ENCODE measurements at regions not wholly inside any gene's neighbourhood (a gene's known extent, or its start where the extent isn't known, plus 50 kb on each side); places are given as distances from the start of the nearest gene placed in this dataset.

DNA sequence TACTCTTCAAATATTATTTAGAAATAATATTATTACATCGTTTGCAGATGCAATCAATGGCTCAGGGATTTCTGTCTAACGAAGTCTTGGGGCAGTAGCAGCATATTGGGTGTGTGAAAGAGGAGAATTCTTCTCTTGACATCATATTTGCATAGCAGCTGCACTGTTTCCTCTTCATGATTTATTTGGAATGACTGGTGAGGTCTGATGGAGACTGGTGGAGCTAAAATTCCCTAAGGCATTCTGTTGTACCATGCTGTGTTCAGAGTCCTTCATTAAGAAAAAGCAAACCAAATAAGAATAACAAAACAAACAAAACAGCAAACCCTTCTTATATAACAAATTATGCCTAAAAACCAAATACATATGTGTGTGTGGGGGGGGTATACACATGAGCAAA, 177.6 kb downstream of the DIRAS2 start:
- H3K9me2 ChIP-seq (replicated peaks; ENCODE audit: insufficient read depth, low read length): no peaks in the 10 kb centered on the region
- no peak overlapping the region for H3K4me3 ChIP-seq (ENCODE audit: low read length)
- H3K79me2 ChIP-seq (ENCODE audit: low read length): no peaks in the 10 kb centered on the region
- H3F3A ChIP-seq (ENCODE audit: insufficient read depth, low read length): no peaks in the 10 kb centered on the region
- no peak overlapping the region for H3K9ac ChIP-seq (ENCODE audit: low read length)
- peaks cover 6% of the 10 kb centered on the region for H3K4me1 ChIP-seq (ENCODE audit: low read length)
- no peaks in the 10 kb centered on the region for H3K27me3 ChIP-seq (replicated peaks; ENCODE audit: insufficient read depth, low read length)
- H3K4me2 ChIP-seq (ENCODE audit: low read depth, low read length): no peak overlapping the region
- H3K27ac ChIP-seq (ENCODE audit: low read length): no peak overlapping the region
- no peak for DNase-seq
- H3K36me3 ChIP-seq (replicated peaks; ENCODE audit: insufficient read depth, low read length): no peaks in the 10 kb centered on the region
- H4K20me1 ChIP-seq (ENCODE audit: insufficient read depth, low read length): no peaks in the 10 kb centered on the region
- TF ChIP-seq, protein P1, sequence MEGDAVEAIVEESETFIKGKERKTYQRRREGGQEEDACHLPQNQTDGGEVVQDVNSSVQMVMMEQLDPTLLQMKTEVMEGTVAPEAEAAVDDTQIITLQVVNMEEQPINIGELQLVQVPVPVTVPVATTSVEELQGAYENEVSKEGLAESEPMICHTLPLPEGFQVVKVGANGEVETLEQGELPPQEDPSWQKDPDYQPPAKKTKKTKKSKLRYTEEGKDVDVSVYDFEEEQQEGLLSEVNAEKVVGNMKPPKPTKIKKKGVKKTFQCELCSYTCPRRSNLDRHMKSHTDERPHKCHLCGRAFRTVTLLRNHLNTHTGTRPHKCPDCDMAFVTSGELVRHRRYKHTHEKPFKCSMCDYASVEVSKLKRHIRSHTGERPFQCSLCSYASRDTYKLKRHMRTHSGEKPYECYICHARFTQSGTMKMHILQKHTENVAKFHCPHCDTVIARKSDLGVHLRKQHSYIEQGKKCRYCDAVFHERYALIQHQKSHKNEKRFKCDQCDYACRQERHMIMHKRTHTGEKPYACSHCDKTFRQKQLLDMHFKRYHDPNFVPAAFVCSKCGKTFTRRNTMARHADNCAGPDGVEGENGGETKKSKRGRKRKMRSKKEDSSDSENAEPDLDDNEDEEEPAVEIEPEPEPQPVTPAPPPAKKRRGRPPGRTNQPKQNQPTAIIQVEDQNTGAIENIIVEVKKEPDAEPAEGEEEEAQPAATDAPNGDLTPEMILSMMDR (IDR thresholded peaks at IDR 0.05; ENCODE audit: low read length): no peak
- TF ChIP-seq EZH2phosphoT487 (IDR thresholded peaks at IDR 0.05; ENCODE audit: low read length) (no peak), EZH2 (optimal IDR thresholded peaks at IDR 0.05; ENCODE audit: low read depth, low read length) (no peak)
- H2AFZ ChIP-seq (ENCODE audit: low read length): no peak overlapping the region
- H3K9me3 ChIP-seq (replicated peaks; ENCODE audit: insufficient read depth, low read length): no peaks in the 10 kb centered on the region

DNA sequence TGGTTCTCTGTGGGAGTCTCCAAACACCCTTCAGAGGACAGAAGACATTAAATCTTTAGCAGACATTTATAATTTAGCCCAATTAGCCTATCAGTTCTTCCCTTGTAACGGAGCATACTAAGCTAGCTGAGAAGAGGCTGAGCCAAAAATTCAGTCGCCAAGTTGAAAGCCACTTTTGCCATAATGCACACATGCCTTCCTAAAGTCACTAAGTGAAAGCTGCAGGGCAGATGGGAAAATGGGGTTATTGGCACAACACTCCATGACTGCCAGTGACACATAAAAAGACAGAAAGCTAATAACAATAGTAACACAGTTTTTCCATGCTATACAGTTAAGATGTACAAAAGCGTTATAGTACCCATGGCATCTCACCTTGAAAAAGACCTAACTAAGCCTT, 176.2 kb downstream of the DIRAS2 start:
- Histone ChIP-seq H4K20me1 (ENCODE audit: insufficient read depth, low read length) (no peaks in the 10 kb centered on the region), H2AFZ (ENCODE audit: low read length) (no peak overlapping the region), H3K4me2 (ENCODE audit: low read depth, low read length) (no peak overlapping the region), H3K9ac (ENCODE audit: low read length) (no peak overlapping the region), H3K36me3 (replicated peaks; ENCODE audit: insufficient read depth, low read length) (no peaks in the 10 kb centered on the region), H3K79me2 (ENCODE audit: low read length) (no peaks in the 10 kb centered on the region), H3K27me3 (replicated peaks; ENCODE audit: insufficient read depth, low read length) (no peaks in the 10 kb centered on the region), H3K4me3 (ENCODE audit: low read length) (no peak overlapping the region), H3K27ac (ENCODE audit: low read length) (no peak overlapping the region), H3K9me2 (replicated peaks; ENCODE audit: insufficient read depth, low read length) (no peaks in the 10 kb centered on the region), H3F3A (ENCODE audit: insufficient read depth, low read length) (no peaks in the 10 kb centered on the region), H3K4me1 (ENCODE audit: low read length) (no peaks in the 10 kb centered on the region), H3K9me3 (replicated peaks; ENCODE audit: insufficient read depth, low read length) (no peaks in the 10 kb centered on the region)
- TF ChIP-seq, protein P1 (IDR thresholded peaks at IDR 0.05; ENCODE audit: low read length): no peak
- DNase-seq: no peak

DNA sequence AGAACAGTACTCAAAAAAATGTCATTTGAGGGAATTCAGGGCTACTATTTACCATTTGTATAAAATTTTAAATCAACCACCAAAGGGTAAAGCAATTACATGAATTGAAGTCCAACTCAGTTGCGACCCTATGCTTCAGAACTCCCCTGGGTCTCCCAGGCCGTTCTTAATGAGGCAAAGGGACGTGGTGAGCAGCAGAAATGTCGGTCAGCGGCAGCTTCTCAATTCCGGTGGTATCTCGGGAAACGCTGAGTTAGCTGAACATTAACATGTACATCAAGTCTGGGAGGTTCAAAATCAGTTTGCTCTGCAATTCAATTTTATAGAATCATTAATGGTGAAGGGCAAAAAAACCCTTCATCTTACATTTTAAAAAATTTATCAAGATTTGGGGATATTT, 173.2 kb downstream of the DIRAS2 start:
- H3K4me2 ChIP-seq (ENCODE audit: low read depth, low read length): no peak overlapping the region
- no peak for DNase-seq
- H3K9me2 ChIP-seq (replicated peaks; ENCODE audit: insufficient read depth, low read length): no peaks in the 10 kb centered on the region
- no peaks in the 10 kb centered on the region for H3F3A ChIP-seq (ENCODE audit: insufficient read depth, low read length)
- no peaks in the 10 kb centered on the region for H3K4me1 ChIP-seq (ENCODE audit: low read length)
- H3K4me3 ChIP-seq (ENCODE audit: low read length): no peak overlapping the region
- no peaks in the 10 kb centered on the region for H3K36me3 ChIP-seq (replicated peaks; ENCODE audit: insufficient read depth, low read length)
- no peaks in the 10 kb centered on the region for H3K9me3 ChIP-seq (replicated peaks; ENCODE audit: insufficient read depth, low read length)
- no peak overlapping the region for H3K9ac ChIP-seq (ENCODE audit: low read length)
- H3K79me2 ChIP-seq (ENCODE audit: low read length): no peaks in the 10 kb centered on the region
- H3K27me3 ChIP-seq (replicated peaks; ENCODE audit: insufficient read depth, low read length): no peaks in the 10 kb centered on the region
- no peak overlapping the region for H3K27ac ChIP-seq (ENCODE audit: low read length)
- no peak overlapping the region for H2AFZ ChIP-seq (ENCODE audit: low read length)
- TF ChIP-seq EZH2phosphoT487 (IDR thresholded peaks at IDR 0.05; ENCODE audit: low read length) (no peak), EZH2 (optimal IDR thresholded peaks at IDR 0.05; ENCODE audit: low read depth, low read length) (no peak)
- TF ChIP-seq, protein P1 (IDR thresholded peaks at IDR 0.05; ENCODE audit: low read length): no peak
- no peaks in the 10 kb centered on the region for H4K20me1 ChIP-seq (ENCODE audit: insufficient read depth, low read length)
